SW 1271 (cell line): ENCODE measurements at regions not wholly inside any gene's neighbourhood (a gene's known extent, or its start where the extent isn't known, plus 50 kb on each side); places are given as distances from the start of the nearest gene placed in this dataset.
A peak's percentile ranks its signal among the peaks of the same experiment; 100 is the strongest.

Source experiments
- DNase-seq, 2 experiments: peaks; one replicate each; lab custom pipeline; 2025; lab: John Stamatoyannopoulos, UW

- no peak for DNase-seq
Observed at GRCh38 chr5:71865665-71866320, 146.7 kb downstream of the CARTPT start.

GRCh38 chr5:71872311-71872864, 153.3 kb downstream of the CARTPT start:
- no peak for DNase-seq

GRCh38 chr5:71873191-71873591, 154.1 kb downstream of the CARTPT start:
- DNase-seq = no peak

GRCh38 chr5:71874521-71874920, 155.4 kb downstream of the CARTPT start:
- no peak for DNase-seq

- no peak for DNase-seq
Observed at GRCh38 chr5:71877511-71877910, 158.4 kb downstream of the CARTPT start.

- DNase-seq = no peak
Observed at GRCh38 chr5:71880536-71880935, 161.5 kb downstream of the CARTPT start.

- DNase-seq = no peak
Observed at GRCh38 chr5:71882826-71883741, 164.0 kb downstream of the CARTPT start.

- no peak for DNase-seq
Observed at GRCh38 chr5:71883742-71884103, 164.6 kb downstream of the CARTPT start.

- no peak for DNase-seq
Observed at GRCh38 chr5:71884926-71885325, 165.9 kb downstream of the CARTPT start.

- DNase-seq = no peak
Observed at GRCh38 chr5:71886406-71886805, 167.3 kb downstream of the CARTPT start.

GRCh38 chr5:71887680-71888079, 168.6 kb downstream of the CARTPT start:
- peak; percentile 79 to 92 for DNase-seq

GRCh38 chr5:71891406-71891805, 172.3 kb downstream of the CARTPT start:
- DNase-seq = no peak

- DNase-seq = peak; percentile 18 to 43
Observed at GRCh38 chr5:71891856-71892255, 172.8 kb downstream of the CARTPT start.

GRCh38 chr5:71892641-71893365, 173.7 kb downstream of the CARTPT start:
- DNase-seq = no peak

GRCh38 chr5:71893451-71893850, 174.4 kb downstream of the CARTPT start:
- DNase-seq = no peak

- DNase-seq = no peak
Observed at GRCh38 chr5:71894091-71894490, 175.0 kb downstream of the CARTPT start.

- DNase-seq = no peak
Observed at GRCh38 chr5:71895546-71895945, 176.5 kb downstream of the CARTPT start.

- DNase-seq = no peak
Observed at GRCh38 chr5:71899865-71900342, 180.8 kb downstream of the CARTPT start.

- no peak for DNase-seq
Observed at GRCh38 chr5:71903808-71904207, 184.7 kb downstream of the CARTPT start.

- no peak for DNase-seq
Observed at GRCh38 chr5:71904852-71905251, 185.8 kb downstream of the CARTPT start.

GRCh38 chr5:71905834-71906711, 187.0 kb downstream of the CARTPT start:
- DNase-seq = no peak
